Ishikawa (cell line): ENCODE measurements at regions not wholly inside any gene's neighbourhood (a gene's known extent, or its start where the extent isn't known, plus 50 kb on each side); places are given as distances from the start of the nearest gene placed in this dataset.

Source experiments
- FOXM1 ChIP-seq: IDR thresholded peaks from 2 replicates; pipeline ENCODE4 v1.6.1; 2012; ENCODE audit warnings: low read depth, borderline replicate concordance
- NFIC ChIP-seq: IDR thresholded peaks from 2 replicates; pipeline ENCODE4 v1.6.1; 2012
- RAD21 ChIP-seq: IDR thresholded peaks from 2 replicates; pipeline ENCODE4 v1.6.1; 2012; ENCODE audit warnings: low read depth
- REST ChIP-seq: IDR thresholded peaks from 2 replicates; pipeline ENCODE4 v1.6.1; 2012; ENCODE audit warnings: low read depth, mild to moderate bottlenecking
- TAF1 ChIP-seq: IDR thresholded peaks from 2 replicates; pipeline ENCODE4 v1.6.1; 2012; ENCODE audit warnings: low read depth, mild to moderate bottlenecking
- YY1 ChIP-seq: IDR thresholded peaks from 2 replicates; pipeline ENCODE4 v1.6.1; 2012; ENCODE audit warnings: low read depth

- TF ChIP-seq TAF1 (no peak), NFIC (no peak), FOXM1 (no peak), RAD21 (no peak), YY1 (no peak), REST (no peak)
Measured at GRCh38 chr13:50452756-50453155, 390.7 kb downstream of the DLEU7 start.
